Mesendoderm (in vitro differentiated cells): ENCODE measurements at regions not wholly inside any gene's neighbourhood (a gene's known extent, or its start where the extent isn't known, plus 50 kb on each side); places are given as distances from the start of the nearest gene placed in this dataset.

Experiments used
- DNase-seq: peaks from one replicate; pipeline ENCODE4 v3.0.0; 2013
- H2AK5ac ChIP-seq: 2 replicates; pipeline ENCODE4 v1.6.1; 2013; ENCODE audit warnings: low read length, inconsistent platforms
- H2BK120ac ChIP-seq: 2 replicates; pipeline ENCODE4 v1.6.1; 2013; ENCODE audit warnings: low read depth, mild to moderate bottlenecking, low read length, moderate library complexity, mixed read lengths
- H2BK15ac ChIP-seq: replicated peaks from 2 replicates; pipeline ENCODE4 v1.6.1; 2013; ENCODE audit warnings: low read depth, mild to moderate bottlenecking, moderate library complexity
- H2BK5ac ChIP-seq: 2 replicates; pipeline ENCODE4 v1.6.1; 2013; ENCODE audit warnings: low read length, inconsistent platforms
- H3K18ac ChIP-seq: 2 replicates; pipeline ENCODE4 v1.6.1; 2013; ENCODE audit warnings: mild to moderate bottlenecking, low read length, mixed read lengths
- H3K23ac ChIP-seq: one replicate; pipeline ENCODE4 v1.6.1; 2013; ENCODE audit warnings: low read length
- H3K27ac ChIP-seq: 2 replicates; pipeline ENCODE4 v1.5.1; 2013; ENCODE audit warnings: low read depth, mild to moderate bottlenecking, inconsistent platforms, low read length, moderate library complexity
- H3K27me3 ChIP-seq: 2 replicates; pipeline ENCODE4 v1.6.1; 2013; ENCODE audit warnings: low read length, control low read depth, mild to moderate bottlenecking, inconsistent platforms; ENCODE audit not compliant: insufficient read depth, poor library complexity
- H3K36me3 ChIP-seq: 2 replicates; pipeline ENCODE4 v1.6.1; 2013; ENCODE audit warnings: low read length, inconsistent platforms; ENCODE audit not compliant: control insufficient read depth, insufficient read depth
- H3K4ac ChIP-seq: one replicate; pipeline ENCODE4 v1.6.1; 2013; ENCODE audit warnings: low read depth, mild to moderate bottlenecking, low read length, moderate library complexity
- H3K4me1 ChIP-seq: 2 replicates; pipeline ENCODE4 v1.6.1; 2013; ENCODE audit warnings: low read depth, low read length, inconsistent platforms; ENCODE audit not compliant: control insufficient read depth
- H3K4me2 ChIP-seq: 2 replicates; pipeline ENCODE4 v1.6.1; 2013; ENCODE audit warnings: low read length
- H3K4me3 ChIP-seq: 2 replicates; pipeline ENCODE4 v1.5.1; 2013; ENCODE audit warnings: mild to moderate bottlenecking, low read length
- H3K56ac ChIP-seq: one replicate; pipeline ENCODE4 v1.6.1; 2013; ENCODE audit warnings: low read length
- H3K79me1 ChIP-seq: 2 replicates; pipeline ENCODE4 v1.6.1; 2013; ENCODE audit warnings: low read length, inconsistent platforms
- H3K79me2 ChIP-seq: 2 replicates; pipeline ENCODE4 v1.6.1; 2013; ENCODE audit warnings: mild to moderate bottlenecking, low read length; ENCODE audit not compliant: control insufficient read depth, insufficient read depth
- H3K9ac ChIP-seq: 2 replicates; pipeline ENCODE4 v1.6.1; 2013; ENCODE audit warnings: low read length, inconsistent platforms
- H4K5ac ChIP-seq: one replicate; pipeline ENCODE4 v1.6.1; 2013; ENCODE audit warnings: low read length
- H4K8ac ChIP-seq: one replicate; pipeline ENCODE4 v1.6.1; 2013; ENCODE audit warnings: low read depth, mild to moderate bottlenecking, control low read depth, low read length, moderate library complexity
- WGBS: extraction: QIAGEN DNeasy Blood & Tissue Kit; methylation state at CpG from one replicate; pipeline ENCODE4 v1.1.7; 2013; ENCODE audit warnings: low lambda C conversion rate, missing lambda C conversion rate; ENCODE audit not compliant: insufficient coverage; ENCODE audit errors: extremely low coverage; 5-methylcytosine and 5-hydroxymethylcytosine counted together

DNA sequence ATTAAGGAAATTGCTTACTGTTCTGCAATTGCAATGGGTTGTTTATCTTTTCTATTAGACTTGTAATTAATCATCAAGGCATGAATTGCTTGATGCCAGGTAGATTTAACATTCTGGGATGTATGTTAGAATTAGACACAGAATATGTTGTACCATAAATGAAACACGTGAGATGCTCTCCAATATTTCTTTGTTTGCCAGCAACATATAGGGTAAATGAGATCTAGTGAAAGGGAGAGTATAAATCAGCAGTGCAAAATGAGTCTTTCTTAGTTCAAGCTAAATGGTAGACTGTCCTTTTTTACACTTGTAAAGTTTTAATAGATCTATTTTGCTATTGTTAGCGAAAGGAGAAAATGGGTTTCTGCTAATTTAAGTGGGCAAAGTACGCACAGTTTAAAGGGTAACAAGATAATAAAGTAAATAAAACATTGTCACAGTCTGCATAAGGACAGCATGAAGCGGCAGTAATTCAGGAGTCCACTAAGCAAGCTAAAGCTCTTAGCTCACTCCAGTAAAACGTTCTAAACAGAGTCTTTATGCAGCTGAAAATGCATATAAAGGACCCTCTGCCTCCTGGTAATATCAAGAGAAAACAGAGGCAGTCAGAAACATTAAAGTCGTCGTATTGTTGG lies 1137.1 kb downstream of the OLFM4 start:
- Histone ChIP-seq H3K4me1 (peaks cover 2% of the 10 kb centered on the region), H3K18ac (no peak overlapping the region), H3K27ac (no peak overlapping the region), H2BK120ac (no peak overlapping the region), H3K36me3 (no peaks in the 10 kb centered on the region), H2BK5ac (no peak overlapping the region), H4K8ac (no peak overlapping the region), H2AK5ac (no peak overlapping the region), H3K56ac (no peak overlapping the region), H3K4ac (no peak overlapping the region), H3K4me3 (no peak overlapping the region), H3K4me2 (no peak overlapping the region), H3K79me2 (no peaks in the 10 kb centered on the region), H2BK15ac (peak overlapping the region; percentile 57), H3K79me1 (no peaks in the 10 kb centered on the region), H4K5ac (no peak overlapping the region), H3K27me3 (no peaks in the 10 kb centered on the region), H3K23ac (no peak overlapping the region), H3K9ac (no peak overlapping the region)
- no CpG with 5 or more reads among the region's 7 CpGs for WGBS
- DNase-seq: no peak

DNA sequence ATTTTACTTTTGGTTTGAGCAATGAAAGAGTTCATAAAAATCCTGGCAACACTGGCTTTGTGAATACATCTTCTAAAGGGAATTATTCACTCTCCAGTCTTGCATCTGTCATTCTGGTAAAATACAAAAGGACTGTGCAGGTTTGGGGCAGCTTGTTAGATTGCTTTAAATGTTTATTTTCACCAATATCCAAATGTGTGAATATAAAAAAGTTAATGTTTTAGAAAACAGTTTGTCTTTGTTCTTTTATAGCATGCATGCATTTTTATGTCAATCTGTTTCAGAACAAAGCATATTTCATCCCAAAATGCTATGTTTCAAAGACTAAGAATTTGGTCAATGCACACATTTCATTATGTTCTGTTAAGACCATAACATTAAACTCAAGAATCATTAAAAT lies 1145.4 kb downstream of the OLFM4 start:
- Histone ChIP-seq H3K27me3 (no peaks in the 10 kb centered on the region), H4K5ac (no peak overlapping the region), H3K27ac (no peak overlapping the region), H3K36me3 (no peaks in the 10 kb centered on the region), H3K4ac (no peak overlapping the region), H3K9ac (no peak overlapping the region), H3K4me1 (peaks cover 1% of the 10 kb centered on the region), H3K79me2 (no peaks in the 10 kb centered on the region), H4K8ac (no peak overlapping the region), H3K4me2 (no peak overlapping the region), H3K4me3 (no peak overlapping the region), H3K23ac (no peak overlapping the region), H2BK5ac (no peak overlapping the region), H3K56ac (no peak overlapping the region), H2AK5ac (no peak overlapping the region), H3K18ac (no peak overlapping the region), H2BK15ac (no peak overlapping the region), H2BK120ac (no peak overlapping the region), H3K79me1 (no peaks in the 10 kb centered on the region)
- no peak for DNase-seq

DNA sequence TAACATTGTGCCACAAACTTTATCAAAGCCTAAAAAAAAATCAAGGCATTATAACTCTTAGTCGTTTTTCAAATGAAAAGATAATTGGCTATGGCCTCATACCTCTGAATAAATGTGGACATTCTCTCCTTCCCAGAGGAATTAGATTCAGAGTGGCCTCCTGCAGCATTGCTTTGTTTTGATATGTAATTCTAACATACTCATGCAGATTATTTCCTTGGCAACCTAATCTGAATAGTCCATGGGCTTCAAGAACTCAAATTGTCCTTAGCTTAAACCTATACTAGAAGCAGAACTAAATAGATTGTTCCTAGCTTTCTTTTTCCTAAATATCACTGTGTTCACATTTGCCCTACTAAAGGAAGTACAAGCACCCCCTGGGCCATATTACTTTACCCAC lies 1146.9 kb downstream of the OLFM4 start:
- no CpG with 5 or more reads among the region's 1 CpG for WGBS
- H3K27ac ChIP-seq: no peak overlapping the region

DNA sequence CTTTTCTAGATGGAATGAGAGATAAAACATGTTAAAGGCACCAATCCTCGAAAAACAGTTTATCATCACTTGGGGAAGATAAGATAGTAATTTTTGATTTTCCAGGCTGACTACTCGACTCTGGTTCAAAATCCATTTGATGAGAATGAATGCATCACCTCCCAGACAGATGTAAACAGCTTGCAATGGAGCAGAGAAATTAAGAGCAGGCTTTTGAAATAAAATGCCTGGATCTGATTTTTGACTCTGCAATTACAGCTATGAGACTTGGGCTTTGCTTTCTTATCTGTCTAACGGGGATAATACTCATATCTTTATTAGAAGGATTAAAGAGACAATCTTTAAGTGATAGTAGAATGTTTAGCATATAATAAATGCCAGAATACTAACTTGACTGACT lies 1148.9 kb downstream of the OLFM4 start:
- no peak overlapping the region for H2AK5ac ChIP-seq
- no peak overlapping the region for H3K4ac ChIP-seq
- H3K79me1 ChIP-seq: no peaks in the 10 kb centered on the region
- no peak overlapping the region for H2BK15ac ChIP-seq
- no peak overlapping the region for H3K18ac ChIP-seq
- H4K8ac ChIP-seq: no peak overlapping the region
- peaks cover 1% of the 10 kb centered on the region for H3K4me1 ChIP-seq
- peak; percentile 42 for DNase-seq
- no peak overlapping the region for H3K56ac ChIP-seq
- no peaks in the 10 kb centered on the region for H3K27me3 ChIP-seq
- no peak overlapping the region for H3K4me3 ChIP-seq
- H3K23ac ChIP-seq: no peak overlapping the region
- H2BK120ac ChIP-seq: no peak overlapping the region
- H3K79me2 ChIP-seq: no peaks in the 10 kb centered on the region
- H3K36me3 ChIP-seq: no peaks in the 10 kb centered on the region
- no peak overlapping the region for H2BK5ac ChIP-seq
- no peak overlapping the region for H3K4me2 ChIP-seq
- H3K9ac ChIP-seq: no peak overlapping the region
- no peak overlapping the region for H3K27ac ChIP-seq
- WGBS: no CpG with 5 or more reads among the region's 3 CpGs
- H4K5ac ChIP-seq: no peak overlapping the region

More for the DNA sequence above, 1146.9 kb downstream of the OLFM4 start:
- H3K18ac ChIP-seq: no peak overlapping the region
- H3K4me3 ChIP-seq: no peak overlapping the region
- DNase-seq: peak; percentile 51
- no peaks in the 10 kb centered on the region for H3K79me2 ChIP-seq
- no peak overlapping the region for H4K5ac ChIP-seq
- H2AK5ac ChIP-seq: no peak overlapping the region
- no peak overlapping the region for H3K4ac ChIP-seq
- no peaks in the 10 kb centered on the region for H3K27me3 ChIP-seq
- peaks cover 1% of the 10 kb centered on the region for H3K4me1 ChIP-seq
- H3K79me1 ChIP-seq: no peaks in the 10 kb centered on the region
- H3K56ac ChIP-seq: no peak overlapping the region
- no peak overlapping the region for H3K23ac ChIP-seq
- H3K4me2 ChIP-seq: no peak overlapping the region
- no peak overlapping the region for H2BK120ac ChIP-seq
- no peak overlapping the region for H4K8ac ChIP-seq
- H2BK15ac ChIP-seq: no peak overlapping the region
- H3K36me3 ChIP-seq: no peaks in the 10 kb centered on the region
- no peak overlapping the region for H3K9ac ChIP-seq
- H2BK5ac ChIP-seq: no peak overlapping the region

DNA sequence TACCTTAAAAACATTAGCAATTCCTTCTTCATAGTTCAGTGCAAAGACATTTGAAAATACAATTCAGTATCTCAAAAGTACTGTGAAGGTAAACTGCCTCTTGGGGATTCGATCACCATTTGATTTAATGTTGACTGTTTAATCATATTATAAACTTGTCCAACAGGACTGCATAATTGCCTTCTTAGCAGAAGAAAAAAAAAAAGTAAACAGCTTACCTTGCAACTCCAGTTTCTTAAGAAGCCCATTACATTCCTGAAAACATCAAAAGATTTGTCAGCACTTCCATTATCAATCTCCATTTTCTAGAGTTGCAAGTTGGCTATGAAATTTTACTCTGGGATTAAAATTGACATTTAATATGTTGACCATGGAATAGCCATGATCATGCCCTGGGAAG lies 1154.6 kb downstream of the OLFM4 start:
- H2BK120ac ChIP-seq: no peak overlapping the region
- H3K36me3 ChIP-seq: no peaks in the 10 kb centered on the region
- no peak for DNase-seq
- H4K5ac ChIP-seq: no peak overlapping the region
- no peaks in the 10 kb centered on the region for H3K27me3 ChIP-seq
- no peak overlapping the region for H3K18ac ChIP-seq
- no peak overlapping the region for H3K4me3 ChIP-seq
- H3K9ac ChIP-seq: no peak overlapping the region
- no peaks in the 10 kb centered on the region for H3K79me2 ChIP-seq
- no peak overlapping the region for H2BK15ac ChIP-seq
- H3K4me1 ChIP-seq: peaks cover 2% of the 10 kb centered on the region
- no peak overlapping the region for H3K4ac ChIP-seq
- no CpG with 5 or more reads among the region's 1 CpG for WGBS
- H3K56ac ChIP-seq: no peak overlapping the region
- no peak overlapping the region for H4K8ac ChIP-seq
- H3K23ac ChIP-seq: no peak overlapping the region
- no peak overlapping the region for H3K4me2 ChIP-seq
- no peak overlapping the region for H2AK5ac ChIP-seq
- no peak overlapping the region for H3K27ac ChIP-seq
- H3K79me1 ChIP-seq: no peaks in the 10 kb centered on the region
- no peak overlapping the region for H2BK5ac ChIP-seq

DNA sequence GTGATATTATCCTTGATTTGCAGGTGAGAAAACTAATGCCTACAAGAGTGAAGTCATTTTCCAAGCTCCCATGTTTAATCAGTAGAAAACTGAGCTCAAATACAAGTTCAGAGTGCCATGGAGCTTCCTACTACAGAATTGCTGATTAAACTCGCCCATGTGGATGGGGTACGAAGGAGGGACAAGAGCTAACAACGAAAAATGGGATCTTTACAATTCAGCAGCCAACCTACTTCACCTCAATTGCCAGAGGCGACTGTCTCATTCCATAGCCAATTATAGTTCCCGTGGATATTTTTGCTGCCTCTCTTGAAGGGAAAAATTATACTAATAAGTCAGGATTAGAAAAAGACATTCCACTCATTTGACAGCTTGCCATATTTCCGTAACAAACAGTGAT lies 1155.1 kb downstream of the OLFM4 start:
- no CpG with 5 or more reads among the region's 6 CpGs for WGBS

More for the DNA sequence above, 1155.1 kb downstream of the OLFM4 start:
- H3K23ac ChIP-seq: no peak overlapping the region
- no peak for DNase-seq
- no peaks in the 10 kb centered on the region for H3K79me1 ChIP-seq
- no peak overlapping the region for H3K27ac ChIP-seq
- peak overlapping the region; percentile 95 for H3K18ac ChIP-seq
- no peak overlapping the region for H2BK5ac ChIP-seq
- peak overlapping the region; percentile 51 for H2BK120ac ChIP-seq
- no peak overlapping the region for H3K9ac ChIP-seq
- no peak overlapping the region for H4K5ac ChIP-seq
- no peak overlapping the region for H3K56ac ChIP-seq
- H4K8ac ChIP-seq: no peak overlapping the region
- H3K4me1 ChIP-seq: peaks cover 2% of the 10 kb centered on the region
- H3K4me3 ChIP-seq: no peak overlapping the region
- H2BK15ac ChIP-seq: no peak overlapping the region
- no peaks in the 10 kb centered on the region for H3K27me3 ChIP-seq
- H3K79me2 ChIP-seq: no peaks in the 10 kb centered on the region
- no peak overlapping the region for H3K4me2 ChIP-seq
- H3K36me3 ChIP-seq: no peaks in the 10 kb centered on the region
- no peak overlapping the region for H2AK5ac ChIP-seq
- H3K4ac ChIP-seq: peak overlapping the region; percentile 68
